Hepatocyte (in vitro differentiated cells): ENCODE measurements at regions not wholly inside any gene's neighbourhood (a gene's known extent, or its start where the extent isn't known, plus 50 kb on each side); places are given as distances from the start of the nearest gene placed in this dataset.

Source experiments
- EZH2 ChIP-seq: fragments of 200-600 bp; sonication (generic); IDR thresholded peaks from 2 replicates; pipeline ENCODE4 v1.6.1; 2016; ENCODE audit warnings: antibody characterized with exemption, mild to moderate bottlenecking, borderline replicate concordance
- TF ChIP-seq, protein P1 (sequence below): fragments of 200-600 bp; sonication (generic); IDR thresholded peaks from 2 replicates; pipeline ENCODE4 v1.5.1; 2016; ENCODE audit warnings: antibody characterized with exemption, mild to moderate bottlenecking; ENCODE audit not compliant: poor library complexity

DNA sequence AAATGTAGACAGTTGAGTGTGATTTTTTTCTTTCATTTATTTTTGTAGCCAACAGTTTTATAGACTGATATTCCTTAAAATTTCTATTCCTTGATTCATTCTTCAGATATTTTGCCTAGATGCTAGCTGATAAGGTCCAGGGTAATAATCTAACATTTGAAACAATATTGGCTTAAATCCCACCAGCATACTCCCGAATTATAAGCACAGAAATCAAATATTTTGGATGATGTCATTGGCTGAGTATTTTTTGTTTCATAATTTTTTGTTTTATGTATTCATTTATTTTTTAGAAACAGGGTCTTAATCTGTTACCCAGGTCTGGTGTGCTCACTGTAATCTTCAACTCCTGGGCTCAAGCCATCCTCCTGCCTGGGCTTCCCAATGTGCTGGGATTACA lies 88.4 kb downstream of the ISL1 start:
- TF ChIP-seq EZH2 = no peak
- TF ChIP-seq, protein P1, sequence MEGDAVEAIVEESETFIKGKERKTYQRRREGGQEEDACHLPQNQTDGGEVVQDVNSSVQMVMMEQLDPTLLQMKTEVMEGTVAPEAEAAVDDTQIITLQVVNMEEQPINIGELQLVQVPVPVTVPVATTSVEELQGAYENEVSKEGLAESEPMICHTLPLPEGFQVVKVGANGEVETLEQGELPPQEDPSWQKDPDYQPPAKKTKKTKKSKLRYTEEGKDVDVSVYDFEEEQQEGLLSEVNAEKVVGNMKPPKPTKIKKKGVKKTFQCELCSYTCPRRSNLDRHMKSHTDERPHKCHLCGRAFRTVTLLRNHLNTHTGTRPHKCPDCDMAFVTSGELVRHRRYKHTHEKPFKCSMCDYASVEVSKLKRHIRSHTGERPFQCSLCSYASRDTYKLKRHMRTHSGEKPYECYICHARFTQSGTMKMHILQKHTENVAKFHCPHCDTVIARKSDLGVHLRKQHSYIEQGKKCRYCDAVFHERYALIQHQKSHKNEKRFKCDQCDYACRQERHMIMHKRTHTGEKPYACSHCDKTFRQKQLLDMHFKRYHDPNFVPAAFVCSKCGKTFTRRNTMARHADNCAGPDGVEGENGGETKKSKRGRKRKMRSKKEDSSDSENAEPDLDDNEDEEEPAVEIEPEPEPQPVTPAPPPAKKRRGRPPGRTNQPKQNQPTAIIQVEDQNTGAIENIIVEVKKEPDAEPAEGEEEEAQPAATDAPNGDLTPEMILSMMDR = no peak
